MCF 10A (cell line): ENCODE measurements at regions not wholly inside any gene's neighbourhood (a gene's known extent, or its start where the extent isn't known, plus 50 kb on each side); places are given as distances from the start of the nearest gene placed in this dataset.

Source experiments
- BruUV-seq: library from RNA; stranded (reverse); fragments of 400-500 nt; replicated peaks from 2 replicates; lab custom pipeline; 2021; lab: Mats Ljungman, UMichigan
- CTCF ChIA-PET: fragments of 300-600 bp; sonication (Branson Sonifier 250); formaldehyde crosslinking; extraction: SDS; loops from one replicate; lab custom pipeline; 2021; ENCODE audit warnings: antibody characterized with exemption, inconsistent platforms; lab: Yijun Ruan, JAX
- POLR2A ChIA-PET: fragments of 300-600, 350-650 bp; sonication (Branson Sonifier 250); formaldehyde crosslinking; extraction: SDS; loops from one replicate; lab custom pipeline; 2020; ENCODE audit warnings: antibody characterized with exemption, inconsistent platforms; lab: Yijun Ruan, JAX
- DNase-seq: peaks from one replicate; pipeline ENCODE4 v3.0.0-alpha.2; 2018; ENCODE audit not compliant: unreplicated experiment
- H3K27ac Mint-ChIP-seq: one replicate; pipeline ENCODE4 v1.8.0; 2022; ENCODE audit warnings: mild to moderate bottlenecking, low read depth, mixed read lengths; ENCODE audit not compliant: unreplicated experiment
- H3K27me3 Mint-ChIP-seq: one replicate; pipeline ENCODE4 v1.8.0; 2022; ENCODE audit warnings: mixed read lengths; ENCODE audit not compliant: insufficient read depth, unreplicated experiment
- H3K36me3 Mint-ChIP-seq: one replicate; pipeline ENCODE4 v1.8.0; 2022; ENCODE audit warnings: mild to moderate bottlenecking, moderate library complexity, mixed read lengths; ENCODE audit not compliant: insufficient read depth, unreplicated experiment
- H3K4me1 Mint-ChIP-seq: one replicate; pipeline ENCODE4 v1.8.0; 2022; ENCODE audit warnings: mixed read lengths; ENCODE audit not compliant: insufficient read depth, unreplicated experiment
- H3K4me3 Mint-ChIP-seq: one replicate; pipeline ENCODE4 v1.8.0; 2022; ENCODE audit warnings: mild to moderate bottlenecking, moderate library complexity, mixed read lengths; ENCODE audit not compliant: unreplicated experiment
- H3K9me3 Mint-ChIP-seq: one replicate; pipeline ENCODE4 v1.8.0; 2022; ENCODE audit warnings: mixed read lengths; ENCODE audit not compliant: unreplicated experiment
- CTCF ChIP-seq: fragments of 200-600 bp; IDR thresholded peaks from one replicate; pipeline ENCODE4 v1.8.0; 2022; ENCODE audit warnings: antibody characterized with exemption, mild to moderate bottlenecking; ENCODE audit not compliant: unreplicated experiment
- intact Hi-C: fragments of 100-400 bp; cut with micrococcal nuclease; formaldehyde crosslinking; loops from 2 replicates; pipeline ENCODE4 v1.14.1; 2022

DNA sequence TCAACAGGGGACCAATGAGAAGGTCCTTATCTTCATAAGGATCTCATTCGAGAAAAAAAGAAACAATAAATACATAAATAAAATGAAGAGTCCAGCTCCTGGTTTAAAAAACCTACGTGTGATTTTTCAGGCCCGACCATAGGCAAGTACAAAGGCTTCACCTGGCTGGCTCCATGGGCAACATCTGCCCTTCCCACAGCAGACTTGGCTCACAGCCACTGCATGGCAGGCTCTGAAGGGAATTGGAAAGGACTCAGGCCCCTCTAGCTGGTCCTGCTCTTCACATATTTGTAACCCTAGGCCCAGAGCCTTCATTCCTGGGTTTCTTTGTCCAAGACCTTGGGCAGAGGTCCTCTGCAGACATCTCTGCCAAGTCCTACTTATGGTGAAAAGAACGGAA is 228.1 kb downstream of the QDPR start:
- ChIA-PET CTCF (interaction anchor here (0.6 kb wide), 1 partner anchor 131 kb away, joined by 3 read pairs; no protein-coding TSS in a partner anchor), POLR2A (no interaction called here)
- no peaks in the 10 kb centered on the region for H3K9me3 Mint-ChIP-seq
- H3K27ac Mint-ChIP-seq, result no peak overlapping the region
- H3K4me1 Mint-ChIP-seq, result no peaks in the 10 kb centered on the region
- H3K4me3 Mint-ChIP-seq, result no peak overlapping the region
- intact Hi-C loops, result no loop called here
- H3K27me3 Mint-ChIP-seq, result peaks cover 11% of the 10 kb centered on the region
- no peaks in the 10 kb centered on the region for H3K36me3 Mint-ChIP-seq
- no peak for TF ChIP-seq CTCF
- no peak for DNase-seq
- no TSS peak for BruUV-seq

DNA sequence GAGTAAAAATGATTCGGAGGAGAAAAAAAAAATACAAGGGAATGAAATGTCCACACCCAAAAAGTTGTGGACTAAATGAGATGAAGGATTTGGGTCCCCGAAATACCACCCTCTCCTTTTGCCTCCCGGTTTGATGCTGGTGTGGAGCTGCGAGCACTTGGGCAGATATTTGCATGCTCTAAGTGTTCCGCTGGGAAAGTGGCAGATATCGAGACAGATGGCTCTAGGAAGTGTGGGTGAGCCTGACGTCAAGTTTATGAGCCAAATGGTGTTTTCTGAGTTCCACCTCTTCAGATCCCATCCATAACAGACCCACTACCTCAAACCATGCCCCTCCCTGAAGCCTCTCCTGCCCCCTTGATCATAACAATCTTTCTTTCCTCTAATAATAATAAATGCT is 228.6 kb downstream of the QDPR start:
- BruUV-seq, result no TSS peak
- no peak overlapping the region for H3K4me3 Mint-ChIP-seq
- no peaks in the 10 kb centered on the region for H3K9me3 Mint-ChIP-seq
- DNase-seq, result no peak
- H3K4me1 Mint-ChIP-seq, result no peaks in the 10 kb centered on the region
- TF ChIP-seq CTCF, result no peak
- H3K27ac Mint-ChIP-seq, result no peak overlapping the region
- CTCF ChIA-PET, result no interaction called here
- H3K36me3 Mint-ChIP-seq, result no peaks in the 10 kb centered on the region
- peaks cover 11% of the 10 kb centered on the region for H3K27me3 Mint-ChIP-seq
- POLR2A ChIA-PET, result no interaction called here
- intact Hi-C loops, result no loop called here

DNA sequence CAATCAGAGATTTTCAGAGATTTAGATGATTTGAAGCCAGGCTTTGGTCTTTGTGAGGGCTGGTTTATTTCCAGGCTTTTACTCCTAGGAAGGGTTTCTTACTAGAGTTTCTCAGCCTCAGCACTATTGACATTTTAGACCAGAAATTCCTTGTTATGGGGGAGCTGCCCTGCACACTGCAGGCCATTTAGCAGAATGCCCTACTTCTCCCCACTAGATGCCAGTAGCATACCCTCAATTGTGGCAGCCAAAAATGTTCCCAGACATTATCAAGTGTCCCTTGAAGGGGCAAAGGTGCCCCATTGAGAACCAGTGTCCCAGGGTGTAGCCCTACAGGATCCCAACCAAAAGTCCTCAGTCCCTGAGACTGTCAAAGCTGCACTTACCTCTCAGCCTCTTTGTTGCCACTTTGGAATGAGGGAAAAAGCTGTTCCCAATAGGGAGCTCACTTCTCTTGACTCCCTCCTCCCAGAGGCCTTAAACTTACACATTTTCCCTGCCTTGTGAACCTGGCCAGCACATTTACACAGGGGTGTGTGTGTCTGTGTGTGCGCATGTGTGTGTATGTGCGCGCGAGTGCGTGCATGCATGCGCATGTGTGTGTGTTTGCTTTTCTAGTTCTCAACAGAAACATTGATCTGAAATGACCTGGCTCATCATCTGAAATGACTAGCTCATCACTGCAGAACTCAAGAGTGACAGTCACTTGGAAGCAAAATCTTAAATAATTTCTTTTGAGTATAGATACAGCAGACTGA is 231.4 kb downstream of the QDPR start:
- no peaks in the 10 kb centered on the region for H3K9me3 Mint-ChIP-seq
- H3K27me3 Mint-ChIP-seq, result peaks cover 11% of the 10 kb centered on the region
- TF ChIP-seq CTCF, result no peak
- H3K27ac Mint-ChIP-seq, result no peak overlapping the region
- CTCF ChIA-PET, result interaction anchor here (0.6 kb wide), 1 partner anchor 566 kb away, joined by 3 read pairs; no protein-coding TSS in a partner anchor
- DNase-seq, result no peak
- H3K36me3 Mint-ChIP-seq, result no peaks in the 10 kb centered on the region
- no peaks in the 10 kb centered on the region for H3K4me1 Mint-ChIP-seq
- intact Hi-C loops, result no loop called here
- no TSS peak for BruUV-seq
- no peak overlapping the region for H3K4me3 Mint-ChIP-seq
- POLR2A ChIA-PET, result no interaction called here

- no peaks in the 10 kb centered on the region for H3K9me3 Mint-ChIP-seq
- intact Hi-C loops, result no loop called here
- POLR2A ChIA-PET, result interaction anchor here (0.7 kb wide), 1 partner anchor 108 kb away, joined by 3 read pairs; no protein-coding TSS in a partner anchor
- CTCF ChIA-PET, result no interaction called here
- H3K4me1 Mint-ChIP-seq, result no peaks in the 10 kb centered on the region
- no peak for DNase-seq
- no peaks in the 10 kb centered on the region for H3K27me3 Mint-ChIP-seq
- TF ChIP-seq CTCF, result no peak
- H3K27ac Mint-ChIP-seq, result no peak overlapping the region
- BruUV-seq, result no TSS peak
- no peaks in the 10 kb centered on the region for H3K36me3 Mint-ChIP-seq
- no peak overlapping the region for H3K4me3 Mint-ChIP-seq
These were observed 235.1 kb downstream of the QDPR start for GRCh38 chr4:17276776-17277175.
